Suprapubic skin (tissue), 4 donors: ENCODE measurements at regions not wholly inside any gene's neighbourhood (a gene's known extent, or its start where the extent isn't known, plus 50 kb on each side); places are given as distances from the start of the nearest gene placed in this dataset.

Source experiments
- DNase-seq, 2 donors: peaks; one replicate each; pipeline ENCODE4 v3.0.0-alpha.2; 2019; ENCODE audit warnings: low spot score in 2 of 2
- H3K27ac ChIP-seq: fragments of 200-600 bp; sonication (generic); one replicate; pipeline ENCODE4 v1.5.1; 2019
- H3K27me3 ChIP-seq: fragments of 200-600 bp; sonication (generic); one replicate; pipeline ENCODE4 v1.5.1; 2019
- H3K36me3 ChIP-seq: fragments of 200-600 bp; sonication (generic); one replicate; pipeline ENCODE4 v1.5.1; 2019
- H3K4me1 ChIP-seq: fragments of 200-600 bp; sonication (generic); one replicate; pipeline ENCODE4 v1.5.1; 2019
- H3K4me3 ChIP-seq: fragments of 200-600 bp; sonication (generic); one replicate; pipeline ENCODE4 v1.5.1; 2019; ENCODE audit warnings: mild to moderate bottlenecking
- H3K9me3 ChIP-seq: fragments of 200-600 bp; sonication (generic); one replicate; pipeline ENCODE4 v1.5.1; 2019
- CTCF ChIP-seq, 2 donors: fragments of 200-600 bp in 1 of 2; fragments of 450-650 bp in 1 of 2; sonication (generic) in 1 of 2; IDR thresholded peaks; one replicate each; pipeline ENCODE4 v1.5.1; 2016 to 2019; ENCODE audit warnings: antibody characterized with exemption in 2 of 2, mild to moderate bottlenecking in 1 of 2, moderate library complexity in 1 of 2
- EP300 ChIP-seq: sonication (generic); formaldehyde crosslinking; IDR thresholded peaks from one replicate; pipeline ENCODE4 v1.6.1; 2017; ENCODE audit warnings: antibody characterized with exemption
- POLR2A ChIP-seq, 2 donors: fragments of 450-650 bp; IDR thresholded peaks; one replicate each; pipeline ENCODE4 v1.6.1; 2017; ENCODE audit warnings: antibody characterized with exemption in 2 of 2, mild to moderate bottlenecking in 2 of 2, moderate library complexity in 2 of 2
- POLR2AphosphoS5 ChIP-seq, 3 donors: sonication (generic); formaldehyde crosslinking; IDR thresholded peaks; one replicate each; pipeline ENCODE4 v1.6.1; 2017; ENCODE audit warnings: antibody characterized with exemption in 3 of 3
- WGBS: methylation state at CpG from one replicate; pipeline ENCODE4 v1.1.5; 2018; 5-methylcytosine and 5-hydroxymethylcytosine counted together

GRCh38 chr2:237030382-237030781 lies 55.3 kb upstream of the COPS8 start:
- H3K27ac ChIP-seq: no peak overlapping the region
- no peaks in the 10 kb centered on the region for H3K27me3 ChIP-seq
- no peaks in the 10 kb centered on the region for H3K9me3 ChIP-seq
- H3K36me3 ChIP-seq: no peaks in the 10 kb centered on the region
- H3K4me3 ChIP-seq: no peak overlapping the region
- H3K4me1 ChIP-seq: no peaks in the 10 kb centered on the region
- TF ChIP-seq EP300: no peak
- no peak for TF ChIP-seq CTCF (IDR thresholded peaks at IDR 0.05)
- TF ChIP-seq POLR2AphosphoS5 (IDR thresholded peaks at IDR 0.05): no peak
- TF ChIP-seq POLR2A (IDR thresholded peaks at IDR 0.05): no peak
- DNase-seq: no peak
- WGBS: 96% methylated on average over 4 of the region's 8 CpGs

GRCh38 chr2:237033536-237034060 lies 52.1 kb upstream of the COPS8 start:
- Histone ChIP-seq H3K36me3 (no peaks in the 10 kb centered on the region), H3K27me3 (no peaks in the 10 kb centered on the region), H3K9me3 (no peaks in the 10 kb centered on the region), H3K27ac (no peak overlapping the region), H3K4me3 (no peak overlapping the region), H3K4me1 (no peaks in the 10 kb centered on the region)
- DNase-seq: no peak
- TF ChIP-seq POLR2A (IDR thresholded peaks at IDR 0.05) (no peak), EP300 (no peak), POLR2AphosphoS5 (IDR thresholded peaks at IDR 0.05) (no peak), CTCF (IDR thresholded peaks at IDR 0.05) (no peak)
- 89% methylated on average over 3 of the region's 3 CpGs for WGBS

GRCh38 chr2:237035781-237036475 lies 49.8 kb upstream of the COPS8 start:
- H3K36me3 ChIP-seq: no peaks in the 10 kb centered on the region
- no peaks in the 10 kb centered on the region for H3K4me1 ChIP-seq
- H3K9me3 ChIP-seq: no peaks in the 10 kb centered on the region
- H3K27me3 ChIP-seq: no peaks in the 10 kb centered on the region
- no peak for DNase-seq
- TF ChIP-seq CTCF (IDR thresholded peaks at IDR 0.05) (no peak), POLR2A (IDR thresholded peaks at IDR 0.05) (no peak), EP300 (no peak), POLR2AphosphoS5 (IDR thresholded peaks at IDR 0.05) (no peak)
- 89% methylated on average over 10 of the region's 10 CpGs for WGBS
- H3K27ac ChIP-seq: no peak overlapping the region
- H3K4me3 ChIP-seq: no peak overlapping the region
